ENCODE measurements at regions not wholly inside any gene's neighbourhood (a gene's known extent, or its start where the extent isn't known, plus 50 kb on each side); places are given as distances from the start of the nearest gene placed in this dataset.

DNA sequence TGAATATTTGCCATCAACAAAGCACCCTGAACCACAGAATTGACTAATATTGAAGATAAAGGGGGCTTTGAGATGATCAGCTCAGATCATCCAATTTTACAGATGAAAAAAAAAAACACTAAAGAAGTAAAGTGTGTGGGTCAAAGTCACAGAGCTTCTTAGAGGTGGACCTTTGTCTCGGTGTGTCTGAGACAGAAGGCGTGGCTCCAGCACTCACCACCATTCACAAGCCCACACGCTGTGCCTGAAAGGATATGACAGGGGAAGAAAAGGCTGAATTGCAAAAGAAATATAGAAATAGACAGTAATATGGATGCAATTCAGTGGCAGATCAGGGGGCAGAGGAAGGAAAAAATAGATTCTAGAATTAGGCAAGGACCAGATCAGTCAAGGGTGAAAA, 114.9 kb upstream of the PLXNA4 start:
- TF ChIP-seq POLR2AphosphoS5 (IDR thresholded peaks at IDR 0.05), result no peak
- TF ChIP-seq, protein P1, sequence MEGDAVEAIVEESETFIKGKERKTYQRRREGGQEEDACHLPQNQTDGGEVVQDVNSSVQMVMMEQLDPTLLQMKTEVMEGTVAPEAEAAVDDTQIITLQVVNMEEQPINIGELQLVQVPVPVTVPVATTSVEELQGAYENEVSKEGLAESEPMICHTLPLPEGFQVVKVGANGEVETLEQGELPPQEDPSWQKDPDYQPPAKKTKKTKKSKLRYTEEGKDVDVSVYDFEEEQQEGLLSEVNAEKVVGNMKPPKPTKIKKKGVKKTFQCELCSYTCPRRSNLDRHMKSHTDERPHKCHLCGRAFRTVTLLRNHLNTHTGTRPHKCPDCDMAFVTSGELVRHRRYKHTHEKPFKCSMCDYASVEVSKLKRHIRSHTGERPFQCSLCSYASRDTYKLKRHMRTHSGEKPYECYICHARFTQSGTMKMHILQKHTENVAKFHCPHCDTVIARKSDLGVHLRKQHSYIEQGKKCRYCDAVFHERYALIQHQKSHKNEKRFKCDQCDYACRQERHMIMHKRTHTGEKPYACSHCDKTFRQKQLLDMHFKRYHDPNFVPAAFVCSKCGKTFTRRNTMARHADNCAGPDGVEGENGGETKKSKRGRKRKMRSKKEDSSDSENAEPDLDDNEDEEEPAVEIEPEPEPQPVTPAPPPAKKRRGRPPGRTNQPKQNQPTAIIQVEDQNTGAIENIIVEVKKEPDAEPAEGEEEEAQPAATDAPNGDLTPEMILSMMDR (IDR thresholded peaks at IDR 0.05), result no peak

Measured in transverse colon (tissue), 4 donors.